HG03280 (cell line): ENCODE measurements at regions not wholly inside any gene's neighbourhood (a gene's known extent, or its start where the extent isn't known, plus 50 kb on each side); places are given as distances from the start of the nearest gene placed in this dataset.

ENCODE experiments used
- ATAC-seq: cut with Tn5 transposase; IDR thresholded peaks from one replicate; pipeline ENCODE4 v1.9.1; 2021; ENCODE audit warnings: mild to moderate bottlenecking, moderate library complexity; ENCODE audit not compliant: unreplicated experiment

GRCh38 chr10:8227246-8227645, 172.8 kb downstream of the GATA3 start:
- no peak for ATAC-seq

GRCh38 chr10:8229153-8229552, 174.7 kb downstream of the GATA3 start:
- no peak for ATAC-seq

- no peak for ATAC-seq
Observed at GRCh38 chr10:8230902-8231301, 176.4 kb downstream of the GATA3 start.

DNA sequence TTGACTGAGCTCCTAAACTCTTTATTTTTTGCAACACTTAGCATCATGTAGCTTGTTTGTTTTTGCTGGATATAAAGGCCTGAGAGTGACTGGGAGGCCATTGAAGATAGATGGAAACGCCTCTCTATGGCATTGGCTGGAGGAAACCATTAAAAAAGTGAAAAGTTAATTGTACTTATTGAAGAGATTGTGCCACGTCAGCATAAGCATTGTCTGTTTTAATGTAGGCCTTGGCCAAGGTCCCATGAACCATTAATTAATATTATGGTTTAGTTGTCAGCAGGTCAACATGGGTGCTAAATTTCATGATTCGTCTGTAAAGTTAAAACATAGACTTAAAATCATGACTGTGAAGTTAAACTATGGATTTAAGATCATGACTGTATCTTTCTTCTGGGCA, 178.6 kb downstream of the GATA3 start:
- no peak for ATAC-seq

DNA sequence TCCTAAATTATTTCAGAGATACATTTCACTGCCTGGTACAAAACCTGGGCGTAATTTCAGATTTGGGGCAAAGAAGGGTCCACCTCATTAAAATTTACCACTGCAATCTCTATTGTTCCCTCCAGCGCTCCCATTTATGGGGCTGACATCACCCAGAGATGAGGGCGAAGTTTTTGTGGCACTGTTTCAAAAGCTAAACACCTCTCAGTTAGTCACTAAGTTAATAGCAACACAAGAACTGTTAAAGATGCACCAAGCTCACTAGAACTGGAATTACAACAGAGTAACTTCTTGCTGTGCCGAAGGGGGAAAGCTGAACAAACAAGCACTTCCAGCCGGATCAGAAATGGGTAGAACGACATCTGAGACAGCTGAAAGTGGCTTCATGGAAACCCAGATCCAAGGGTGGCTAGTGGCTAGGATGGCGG, 179.4 kb downstream of the GATA3 start:
- no peak for ATAC-seq

DNA sequence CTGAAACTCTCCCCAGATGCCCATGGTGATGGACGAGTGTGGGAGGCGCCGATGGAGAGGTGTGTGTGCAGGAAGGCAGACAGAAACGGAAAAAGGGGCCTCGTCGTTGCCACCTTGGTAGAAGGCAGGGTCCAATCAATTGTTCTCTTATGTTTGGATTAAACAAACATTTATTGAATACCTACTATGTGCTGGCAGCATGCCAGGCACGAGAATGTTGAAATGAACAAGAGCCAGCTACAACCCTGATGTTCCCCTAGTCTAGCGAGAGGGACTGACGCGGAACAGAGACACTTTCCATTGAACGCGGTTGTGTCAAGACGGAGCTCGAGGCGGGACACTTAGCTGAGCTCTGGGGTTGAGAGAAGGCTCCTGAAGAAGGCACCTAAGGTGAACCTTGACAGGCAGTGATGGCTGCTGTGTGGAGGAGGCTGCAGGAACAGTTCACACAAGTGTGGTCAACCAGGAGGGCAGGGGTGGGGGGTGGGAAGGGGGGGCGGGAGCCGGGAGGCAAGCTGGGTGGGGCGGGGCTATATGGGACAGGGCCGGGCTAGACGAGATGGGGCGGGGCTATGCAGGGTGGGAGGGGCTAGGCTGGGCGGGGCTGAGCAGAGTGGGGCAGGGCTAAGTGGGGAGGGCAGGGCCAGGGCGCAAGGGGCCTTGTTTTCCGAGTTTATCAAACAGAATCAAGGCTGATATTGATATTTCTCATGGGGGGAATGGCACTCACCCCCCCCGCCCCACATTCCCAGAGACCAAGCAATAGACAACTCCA, 181.0 kb downstream of the GATA3 start:
- no peak for ATAC-seq

DNA sequence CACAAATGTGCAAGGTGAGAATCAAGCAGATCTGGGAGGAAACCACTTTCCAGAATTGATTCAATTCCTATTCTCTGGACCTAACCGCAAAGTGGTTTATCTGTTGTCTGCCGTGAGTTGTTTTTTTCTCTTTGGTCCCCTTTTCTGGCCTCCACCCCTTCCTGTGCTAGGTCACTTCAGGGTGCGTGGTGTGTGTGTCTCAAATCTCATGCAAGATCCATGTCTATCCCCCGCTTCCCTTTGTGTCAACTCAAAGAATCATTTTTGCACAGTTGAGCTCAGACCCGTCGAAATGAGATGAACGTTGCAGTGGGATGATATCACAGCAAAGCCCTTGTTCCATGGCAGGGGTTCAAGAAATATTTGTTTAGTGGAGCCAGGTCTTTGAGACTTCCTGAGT, 184.5 kb downstream of the GATA3 start:
- no peak for ATAC-seq

DNA sequence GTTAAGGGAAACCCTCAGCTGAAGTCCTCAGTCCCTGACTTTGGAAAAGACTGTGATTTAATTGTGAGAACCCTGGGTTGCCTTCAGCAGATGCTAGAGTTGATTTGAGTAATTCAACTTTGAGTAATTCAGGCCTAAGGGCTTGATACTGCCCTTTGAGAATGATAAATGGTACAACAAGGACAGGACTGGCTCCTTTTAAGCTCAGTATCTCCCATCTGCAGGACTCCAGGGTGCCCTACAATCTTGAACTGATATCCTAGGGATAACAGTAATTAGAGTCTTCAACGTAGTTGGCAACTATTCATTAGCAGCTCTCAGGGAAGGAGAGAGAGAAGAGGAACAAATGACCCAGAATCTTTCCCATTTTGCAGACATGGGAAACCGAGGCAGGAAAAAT, 186.4 kb downstream of the GATA3 start:
- ATAC-seq, result no peak

DNA sequence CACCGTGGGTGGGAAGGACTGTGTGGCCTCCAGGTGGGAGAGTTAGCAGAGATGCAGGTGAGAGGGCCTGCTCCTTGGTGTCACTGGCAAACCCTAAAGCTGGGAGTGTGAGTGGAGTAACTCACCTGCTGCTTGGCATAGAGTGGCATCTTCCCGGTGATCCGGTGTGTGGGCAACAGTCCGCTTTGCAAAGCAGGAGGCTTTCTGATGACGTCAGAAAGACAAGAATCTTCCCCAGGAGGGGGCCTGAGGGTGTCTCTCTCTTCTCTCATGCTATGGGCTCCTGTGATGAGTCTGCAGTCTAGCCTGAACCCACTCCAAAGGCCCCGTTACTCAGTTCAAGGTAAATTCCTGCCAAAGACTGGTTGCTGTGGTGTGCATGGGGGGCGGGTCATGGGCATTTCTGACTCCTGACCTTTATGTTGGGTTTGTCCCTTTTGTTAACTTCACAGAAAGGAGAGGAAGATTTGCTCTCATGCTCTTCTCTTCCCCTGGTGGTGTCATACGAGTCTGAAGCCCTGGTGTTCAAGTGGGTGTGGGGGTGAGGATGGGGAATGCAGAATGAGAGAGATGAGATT, 187.9 kb downstream of the GATA3 start:
- no peak for ATAC-seq

DNA sequence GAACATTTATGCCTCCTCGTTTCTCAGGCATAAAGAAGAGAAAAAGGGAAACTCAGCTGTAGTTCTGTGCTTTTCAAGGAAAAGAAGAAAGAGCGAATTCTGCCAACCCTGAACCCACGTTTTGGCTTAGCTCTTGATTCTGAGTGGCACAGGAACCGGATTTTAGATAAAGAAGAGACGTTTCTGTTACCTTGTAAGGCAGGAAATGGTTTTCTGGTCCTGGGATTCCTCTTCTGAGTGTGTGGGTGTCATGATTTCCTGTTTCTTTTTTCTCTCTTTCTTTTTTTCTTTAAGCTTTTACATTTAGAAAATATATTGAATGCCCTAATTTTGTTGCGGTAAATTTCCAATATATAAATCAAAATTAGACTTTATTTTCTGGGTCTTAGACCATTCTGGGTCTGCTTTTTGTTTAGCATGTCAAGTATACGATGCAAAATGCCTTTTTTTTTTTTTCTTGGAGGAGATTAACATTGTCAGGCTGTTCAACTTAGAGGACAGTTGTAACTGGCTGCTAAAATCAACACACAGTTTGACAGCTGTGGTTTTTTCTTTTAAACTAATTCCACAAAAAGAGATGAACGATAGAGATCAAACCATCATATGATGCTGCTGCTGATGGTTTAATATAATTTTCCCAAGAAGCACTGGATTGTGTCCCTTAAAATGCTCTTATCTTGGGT, 190.8 kb downstream of the GATA3 start:
- no peak for ATAC-seq

DNA sequence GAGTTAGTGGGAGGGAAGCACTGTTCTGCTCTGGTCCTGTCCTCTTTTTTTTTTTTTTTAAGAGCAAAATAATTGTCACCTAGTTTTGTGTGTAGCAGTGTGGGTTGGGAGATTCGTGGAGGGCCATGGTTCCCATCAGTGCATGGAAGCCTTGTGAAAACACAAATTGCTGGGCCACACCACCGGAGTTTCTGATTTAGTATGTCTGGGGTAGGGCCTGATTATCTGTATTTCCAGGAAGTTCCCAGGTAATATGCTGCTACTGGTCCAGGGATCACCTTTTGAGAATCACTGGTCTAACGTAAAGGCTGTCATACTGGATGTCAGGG, 191.3 kb downstream of the GATA3 start:
- no peak for ATAC-seq

DNA sequence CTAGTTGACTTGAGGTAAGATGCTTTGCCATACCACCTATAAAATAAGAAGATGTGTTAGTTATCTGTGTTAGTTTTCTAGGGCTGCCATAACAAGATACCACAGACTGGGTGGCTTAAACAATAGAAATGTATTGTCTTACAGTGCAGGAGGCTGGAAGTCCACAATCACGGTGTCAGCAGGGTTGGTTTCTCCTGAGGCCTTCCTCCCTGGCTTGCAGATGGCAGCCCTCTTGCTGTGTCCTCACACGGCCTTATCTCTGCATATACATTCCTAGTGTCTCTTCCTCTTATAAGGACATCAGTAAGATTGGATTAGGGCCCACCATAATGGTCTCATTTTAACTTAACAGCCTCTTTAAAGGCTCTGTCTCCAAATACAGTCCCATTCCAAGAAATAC, 192.1 kb downstream of the GATA3 start:
- no peak for ATAC-seq

DNA sequence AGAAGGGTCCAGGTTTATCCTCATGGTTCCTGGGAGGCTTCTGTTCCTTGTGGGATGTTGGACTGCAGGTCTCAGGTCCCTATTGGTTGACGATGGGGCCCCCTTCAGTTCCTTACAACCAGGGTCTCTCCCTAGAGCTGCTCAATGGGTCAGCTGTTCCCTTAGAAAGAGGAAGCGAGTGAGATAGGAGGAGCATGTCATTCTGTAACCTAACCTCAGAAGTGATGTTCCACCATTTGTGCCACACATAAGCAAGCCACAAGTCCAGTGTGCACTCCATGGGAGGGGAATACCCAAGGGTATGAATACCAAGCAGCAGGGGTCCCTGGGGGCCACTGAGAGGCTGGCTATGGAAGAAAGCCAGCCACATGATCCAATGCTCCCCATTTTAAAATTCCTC, 192.7 kb downstream of the GATA3 start:
- ATAC-seq, result no peak

DNA sequence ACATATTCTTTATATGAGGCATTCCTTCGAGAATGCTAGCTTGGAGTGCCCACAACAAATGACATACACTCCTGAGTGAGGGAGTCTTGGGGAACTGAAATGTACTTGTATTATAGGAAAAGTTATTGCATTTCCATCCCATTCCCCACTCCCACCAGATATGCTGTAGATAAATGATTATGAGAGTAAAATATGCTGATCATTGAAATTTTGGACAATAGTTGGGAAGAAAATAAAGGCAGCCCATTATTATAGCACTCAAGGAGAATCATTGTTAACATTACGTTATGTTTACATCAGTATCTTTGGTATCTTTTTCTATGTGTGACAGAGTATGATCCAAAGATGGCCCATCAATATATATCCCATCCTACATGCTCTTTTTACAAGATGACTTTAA, 194.4 kb downstream of the GATA3 start:
- no peak for ATAC-seq

- no peak for ATAC-seq
Observed at GRCh38 chr10:8254350-8254749, 199.9 kb downstream of the GATA3 start.

- ATAC-seq, result no peak
Observed at GRCh38 chr10:8255301-8255700, 200.8 kb downstream of the GATA3 start.

DNA sequence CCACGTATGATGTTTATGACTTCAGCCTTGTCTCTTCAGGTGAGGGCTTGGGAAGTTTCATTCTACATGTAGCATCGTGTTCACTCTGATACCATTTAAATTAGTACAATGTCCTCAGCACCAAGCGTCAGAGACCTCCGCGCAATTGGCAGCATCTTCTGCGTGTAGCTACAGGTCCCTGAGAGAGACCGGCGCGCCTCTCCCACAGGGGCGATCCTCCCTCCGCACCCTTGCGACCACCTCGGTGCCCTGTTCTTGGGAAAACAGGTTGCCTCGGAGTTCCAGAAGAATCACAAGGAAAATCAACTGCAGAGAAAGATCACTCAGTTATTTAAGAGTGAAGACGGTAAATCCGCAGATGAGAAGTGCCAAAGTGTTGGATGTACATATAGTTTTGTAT, 206.2 kb downstream of the GATA3 start:
- no peak for ATAC-seq

DNA sequence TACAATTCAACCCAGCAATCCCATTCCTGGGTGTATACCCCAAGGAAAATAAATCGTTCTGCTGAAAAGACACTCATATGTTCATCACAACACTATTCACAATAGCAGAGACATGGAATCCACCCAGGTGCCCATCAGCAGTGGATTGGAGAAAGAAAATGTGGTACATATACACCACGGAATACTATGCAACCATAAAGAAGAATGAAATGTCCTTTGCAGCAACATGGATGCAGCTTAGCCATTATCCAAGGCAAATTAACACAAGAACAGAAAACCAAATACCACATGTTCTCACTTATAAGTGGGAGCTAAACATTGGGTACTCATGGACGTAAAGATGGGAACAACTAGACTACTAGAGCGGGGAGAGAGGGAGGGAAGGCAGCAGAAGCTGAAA, 207.8 kb downstream of the GATA3 start:
- no peak for ATAC-seq

- no peak for ATAC-seq
Observed at GRCh38 chr10:8269976-8270375, 215.5 kb downstream of the GATA3 start.

GRCh38 chr10:8272794-8273425, 218.4 kb downstream of the GATA3 start:
- ATAC-seq, result no peak

DNA sequence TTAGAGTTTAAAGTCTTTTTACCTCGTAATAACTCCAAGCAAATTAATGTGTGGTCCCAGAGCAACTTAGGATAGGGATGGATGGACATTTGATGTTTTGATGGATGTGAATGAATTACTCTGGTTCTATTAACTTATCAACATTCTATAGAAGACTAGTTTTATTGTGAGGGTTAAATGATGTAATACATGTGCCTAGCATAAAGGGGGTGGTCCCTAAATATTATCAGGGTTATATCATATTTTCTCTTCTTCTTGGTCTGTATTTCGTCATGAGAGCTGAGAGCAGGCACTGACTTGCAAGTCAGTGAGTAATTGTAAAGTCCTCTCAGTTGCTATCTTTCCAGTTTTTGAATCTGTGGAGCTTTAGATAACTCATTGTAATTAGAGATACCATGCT, 219.3 kb downstream of the GATA3 start:
- no peak for ATAC-seq

DNA sequence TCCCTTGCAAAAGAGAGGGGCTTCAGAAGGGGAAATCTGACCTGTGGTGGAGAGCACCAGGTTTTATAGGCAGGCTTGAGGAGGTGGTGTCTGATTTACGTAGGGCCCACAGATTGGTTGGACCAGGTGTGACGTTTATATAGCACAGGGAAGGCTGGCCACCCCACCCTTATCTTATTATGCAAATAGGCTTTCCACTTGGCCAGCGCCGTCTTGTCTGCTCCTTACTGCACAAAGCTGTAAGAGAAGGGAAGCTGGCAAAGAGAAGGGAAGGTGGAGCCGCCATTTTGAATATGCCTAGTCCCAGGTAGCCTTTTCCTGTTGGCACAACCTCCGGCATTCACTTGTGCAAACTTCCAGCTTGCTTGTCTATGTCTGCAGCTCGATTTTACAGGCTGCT, 221.4 kb downstream of the GATA3 start:
- ATAC-seq, result no peak
